DND-41 (cell line): ENCODE measurements at regions not wholly inside any gene's neighbourhood (a gene's known extent, or its start where the extent isn't known, plus 50 kb on each side); places are given as distances from the start of the nearest gene placed in this dataset.

Source experiments
- EZH2 ChIP-seq: IDR thresholded peaks from 3 replicates; pipeline ENCODE4 v1.6.1; 2012; ENCODE audit warnings: borderline replicate concordance, low read depth, mild to moderate bottlenecking, moderate library complexity, low read length, inconsistent platforms; ENCODE audit not compliant: severe bottlenecking
- TF ChIP-seq, protein P1 (sequence below): IDR thresholded peaks from 2 replicates; pipeline ENCODE4 v1.5.1; 2012; ENCODE audit warnings: borderline replicate concordance, low read length, moderate library complexity, mild to moderate bottlenecking; ENCODE audit not compliant: poor library complexity, severe bottlenecking; ENCODE audit errors: extremely low read depth

GRCh38 chr13:55410398-55411330, 1730.1 kb upstream of the PRR20A start:
- no peak for TF ChIP-seq EZH2
- TF ChIP-seq, protein P1, sequence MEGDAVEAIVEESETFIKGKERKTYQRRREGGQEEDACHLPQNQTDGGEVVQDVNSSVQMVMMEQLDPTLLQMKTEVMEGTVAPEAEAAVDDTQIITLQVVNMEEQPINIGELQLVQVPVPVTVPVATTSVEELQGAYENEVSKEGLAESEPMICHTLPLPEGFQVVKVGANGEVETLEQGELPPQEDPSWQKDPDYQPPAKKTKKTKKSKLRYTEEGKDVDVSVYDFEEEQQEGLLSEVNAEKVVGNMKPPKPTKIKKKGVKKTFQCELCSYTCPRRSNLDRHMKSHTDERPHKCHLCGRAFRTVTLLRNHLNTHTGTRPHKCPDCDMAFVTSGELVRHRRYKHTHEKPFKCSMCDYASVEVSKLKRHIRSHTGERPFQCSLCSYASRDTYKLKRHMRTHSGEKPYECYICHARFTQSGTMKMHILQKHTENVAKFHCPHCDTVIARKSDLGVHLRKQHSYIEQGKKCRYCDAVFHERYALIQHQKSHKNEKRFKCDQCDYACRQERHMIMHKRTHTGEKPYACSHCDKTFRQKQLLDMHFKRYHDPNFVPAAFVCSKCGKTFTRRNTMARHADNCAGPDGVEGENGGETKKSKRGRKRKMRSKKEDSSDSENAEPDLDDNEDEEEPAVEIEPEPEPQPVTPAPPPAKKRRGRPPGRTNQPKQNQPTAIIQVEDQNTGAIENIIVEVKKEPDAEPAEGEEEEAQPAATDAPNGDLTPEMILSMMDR = no peak
